Neuron (in vitro differentiated cells): ENCODE measurements at regions not wholly inside any gene's neighbourhood (a gene's known extent, or its start where the extent isn't known, plus 50 kb on each side); places are given as distances from the start of the nearest gene placed in this dataset.
"Not testable (repeated sequence)": the region's sequence is repeated elsewhere in the genome, so short reads cannot be mapped to it uniquely, and the experiment has no call there.

Experiments used
- H2AFZ ChIP-seq: one replicate; pipeline ENCODE4 v1.6.1; 2013; ENCODE audit warnings: low read depth, mild to moderate bottlenecking, inconsistent platforms, low read length, moderate library complexity
- H3K27me3 ChIP-seq: one replicate; pipeline ENCODE4 v1.6.1; 2013; ENCODE audit warnings: low read length; ENCODE audit not compliant: insufficient read depth
- H3K36me3 ChIP-seq: one replicate; pipeline ENCODE4 v1.6.1; 2013; ENCODE audit warnings: low read length; ENCODE audit not compliant: insufficient read depth
- H3K4me1 ChIP-seq: one replicate; pipeline ENCODE4 v1.6.1; 2013; ENCODE audit warnings: low read length; ENCODE audit not compliant: insufficient read depth
- H3K4me3 ChIP-seq: 2 replicates; pipeline ENCODE4 v1.5.1; 2013; ENCODE audit warnings: mild to moderate bottlenecking, low read length, moderate library complexity
- H3K9me3 ChIP-seq: one replicate; pipeline ENCODE4 v1.6.1; 2013; ENCODE audit warnings: low read length

DNA sequence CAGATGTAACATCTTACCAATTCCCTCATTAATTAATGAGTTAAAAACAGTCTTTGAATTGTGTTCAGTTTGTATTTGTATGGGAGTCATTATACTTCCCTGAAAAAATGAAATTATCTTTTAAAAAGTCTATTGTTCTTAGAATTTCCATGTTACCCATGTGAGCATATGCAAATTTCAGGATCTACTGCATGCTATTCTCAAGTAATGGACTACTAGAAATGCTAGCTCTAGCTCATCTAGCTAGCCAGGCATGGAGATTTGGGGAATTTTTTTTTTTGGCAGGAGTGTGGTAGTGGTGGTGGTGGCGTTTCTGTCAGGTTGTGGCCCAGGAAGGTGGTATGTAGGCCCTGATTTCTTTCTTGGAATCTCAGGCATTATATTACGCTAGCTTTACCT lies 218.4 kb downstream of the AEBP2 start:
- peaks cover 11% of the 10 kb centered on the region for H3K4me1 ChIP-seq
- H3K36me3 ChIP-seq = no peaks in the 10 kb centered on the region
- H3K9me3 ChIP-seq = peaks cover 4% of the 10 kb centered on the region
- no peaks in the 10 kb centered on the region for H3K27me3 ChIP-seq
- H3K4me3 ChIP-seq = no peak overlapping the region
- H2AFZ ChIP-seq = no peak overlapping the region

DNA sequence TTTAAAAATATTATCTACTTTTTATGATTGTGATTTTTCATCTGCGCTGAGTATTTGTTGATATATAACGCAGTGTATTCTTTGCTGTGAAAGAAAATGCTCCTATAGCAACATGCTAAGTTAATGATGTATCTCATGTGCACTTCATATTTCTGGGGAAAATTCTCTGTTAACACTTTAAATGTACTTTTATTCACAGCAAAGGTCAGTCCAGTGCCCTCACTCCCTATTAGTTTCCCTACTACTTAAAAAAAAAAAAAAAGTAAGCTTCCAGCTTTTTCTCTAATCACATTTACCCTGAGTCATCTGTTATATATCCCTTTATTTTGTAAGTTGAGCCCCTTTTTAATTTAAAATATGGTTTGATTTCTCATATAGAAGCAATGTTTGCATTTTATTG lies 219.8 kb downstream of the AEBP2 start:
- peaks cover 12% of the 10 kb centered on the region for H3K4me1 ChIP-seq
- no peak overlapping the region for H2AFZ ChIP-seq
- H3K4me3 ChIP-seq = no peak overlapping the region
- H3K9me3 ChIP-seq = peaks cover 4% of the 10 kb centered on the region
- no peaks in the 10 kb centered on the region for H3K27me3 ChIP-seq
- H3K36me3 ChIP-seq = no peaks in the 10 kb centered on the region

DNA sequence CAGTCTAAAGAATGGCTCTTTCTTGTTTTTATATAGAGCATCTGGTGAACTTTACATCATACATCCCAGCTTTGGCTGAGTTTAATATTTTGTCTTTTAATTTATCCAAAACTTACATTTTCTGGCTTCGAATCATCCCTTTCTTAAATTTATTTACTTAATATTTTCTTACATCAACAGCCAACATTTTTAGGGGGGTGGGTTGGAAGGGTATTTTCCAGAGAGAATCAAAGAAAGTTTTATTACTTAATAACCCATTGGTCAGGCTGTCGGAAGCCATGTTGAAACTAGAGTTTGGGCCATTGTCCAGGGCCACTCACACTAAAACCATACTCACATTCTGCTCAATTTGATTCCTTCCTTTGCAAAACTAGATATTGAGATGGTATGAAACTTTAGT lies 220.2 kb downstream of the AEBP2 start:
- Histone ChIP-seq H3K27me3 (no peaks in the 10 kb centered on the region), H3K4me1 (peaks cover 12% of the 10 kb centered on the region), H2AFZ (no peak overlapping the region), H3K36me3 (no peaks in the 10 kb centered on the region), H3K9me3 (peaks cover 4% of the 10 kb centered on the region), H3K4me3 (no peak overlapping the region)

DNA sequence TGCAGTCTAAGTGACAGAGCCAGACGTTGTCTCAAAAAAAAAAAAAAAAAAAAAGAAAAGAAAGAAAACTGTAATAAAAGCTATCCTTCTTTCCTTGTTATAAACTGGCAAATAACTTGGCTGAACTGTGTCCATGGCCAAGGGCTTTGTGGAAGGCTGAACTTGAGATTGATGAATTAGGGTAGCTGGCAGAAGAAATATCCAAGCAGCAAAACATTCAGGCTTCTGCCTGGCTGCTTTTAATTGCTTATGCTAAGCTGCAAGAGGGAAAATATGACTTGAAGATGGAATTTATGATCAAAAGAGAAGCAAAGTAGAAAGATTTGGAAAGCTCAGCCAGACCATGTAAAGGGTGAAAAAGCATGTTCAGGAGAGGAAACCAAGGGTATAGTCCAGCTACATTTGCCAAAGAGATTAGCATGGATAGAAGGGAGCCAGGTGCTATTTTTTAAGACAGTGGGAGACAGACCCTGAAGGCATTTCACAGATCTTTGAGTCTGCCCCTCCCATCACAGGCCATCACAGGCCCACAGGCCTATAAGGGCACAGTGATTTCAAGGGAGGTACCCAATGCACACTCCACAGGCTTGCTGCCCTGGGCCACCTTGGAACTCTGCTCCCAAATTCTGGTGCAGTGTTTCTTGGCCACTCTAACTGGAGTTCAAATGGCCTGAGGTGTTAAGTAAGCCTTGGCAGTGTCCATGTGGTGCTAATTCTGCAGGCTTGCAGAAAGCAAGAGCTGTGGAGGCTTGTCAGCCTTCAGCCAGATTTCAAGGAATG lies 226.0 kb downstream of the AEBP2 start:
- Histone ChIP-seq H3K4me3 (no peak overlapping the region), H3K4me1 (peaks cover 12% of the 10 kb centered on the region), H3K27me3 (no peaks in the 10 kb centered on the region), H2AFZ (no peak overlapping the region), H3K36me3 (no peaks in the 10 kb centered on the region), H3K9me3 (no peaks in the 10 kb centered on the region)

DNA sequence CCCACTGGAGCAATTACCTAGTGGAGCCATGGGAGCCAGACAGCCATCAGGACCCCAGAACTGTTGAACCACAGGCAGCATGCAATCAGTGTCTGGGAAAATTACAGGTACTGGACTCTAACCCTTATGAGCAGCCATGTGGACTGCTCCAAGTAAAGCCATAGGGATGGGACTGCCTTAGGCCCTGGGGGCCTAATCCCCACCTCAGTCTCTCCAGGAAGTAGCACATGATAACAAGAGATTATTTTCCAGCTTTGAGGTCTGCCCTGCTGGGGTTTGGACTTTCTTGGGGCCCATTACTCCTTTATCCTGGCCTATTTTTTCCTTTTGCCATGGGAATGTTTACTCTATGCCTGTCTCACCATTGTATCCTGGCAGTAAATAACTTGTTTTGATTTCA lies 226.8 kb downstream of the AEBP2 start:
- no peaks in the 10 kb centered on the region for H3K27me3 ChIP-seq
- H3K4me3 ChIP-seq = no peak overlapping the region
- H3K4me1 ChIP-seq = peaks cover 12% of the 10 kb centered on the region
- H2AFZ ChIP-seq = no peak overlapping the region
- H3K9me3 ChIP-seq = no peaks in the 10 kb centered on the region
- no peaks in the 10 kb centered on the region for H3K36me3 ChIP-seq

DNA sequence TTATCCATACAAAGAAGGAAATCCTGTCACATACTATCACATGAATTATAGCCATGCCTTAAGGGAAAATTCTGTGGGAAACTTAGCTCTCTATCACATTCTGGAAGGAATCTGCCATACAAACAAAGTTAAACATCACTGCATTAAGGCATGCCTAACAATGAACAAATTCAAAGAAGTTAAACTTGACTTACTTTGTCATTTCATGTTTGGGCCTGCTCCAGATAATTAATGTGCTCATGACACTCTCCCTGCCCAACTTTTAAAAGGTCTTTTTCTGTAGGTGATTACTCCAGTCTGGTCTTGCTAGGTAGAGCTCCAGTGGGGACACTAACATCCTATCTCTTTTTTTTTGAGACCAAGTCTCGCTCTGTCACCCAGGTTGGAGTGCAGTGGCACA lies 230.5 kb downstream of the AEBP2 start:
- H2AFZ ChIP-seq = no peak overlapping the region
- no peaks in the 10 kb centered on the region for H3K27me3 ChIP-seq
- no peaks in the 10 kb centered on the region for H3K36me3 ChIP-seq
- H3K4me3 ChIP-seq = no peak overlapping the region
- H3K4me1 ChIP-seq = no peaks in the 10 kb centered on the region
- H3K9me3 ChIP-seq = no peaks in the 10 kb centered on the region

DNA sequence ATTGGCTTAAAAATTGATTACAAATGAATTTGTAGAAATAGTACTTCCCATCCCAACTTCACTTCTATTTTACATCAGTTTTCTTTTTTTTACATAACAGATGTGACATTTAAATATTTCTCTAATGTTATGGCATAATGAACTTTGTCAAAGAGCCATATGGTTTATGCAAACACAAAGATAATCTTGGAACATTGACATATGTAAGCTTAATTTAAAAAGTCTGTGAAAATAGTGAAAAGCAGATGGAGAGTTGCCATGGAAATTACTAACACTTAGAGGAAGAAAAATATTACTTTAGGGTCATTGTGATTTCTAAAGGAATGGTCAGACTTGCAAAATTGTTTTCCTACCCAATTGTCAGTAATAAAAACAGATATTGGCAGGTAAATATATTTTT lies 232.4 kb downstream of the AEBP2 start:
- no peaks in the 10 kb centered on the region for H3K9me3 ChIP-seq
- no peaks in the 10 kb centered on the region for H3K27me3 ChIP-seq
- H3K36me3 ChIP-seq = no peaks in the 10 kb centered on the region
- H3K4me1 ChIP-seq = no peaks in the 10 kb centered on the region
- no peak overlapping the region for H3K4me3 ChIP-seq
- H2AFZ ChIP-seq = no peak overlapping the region

DNA sequence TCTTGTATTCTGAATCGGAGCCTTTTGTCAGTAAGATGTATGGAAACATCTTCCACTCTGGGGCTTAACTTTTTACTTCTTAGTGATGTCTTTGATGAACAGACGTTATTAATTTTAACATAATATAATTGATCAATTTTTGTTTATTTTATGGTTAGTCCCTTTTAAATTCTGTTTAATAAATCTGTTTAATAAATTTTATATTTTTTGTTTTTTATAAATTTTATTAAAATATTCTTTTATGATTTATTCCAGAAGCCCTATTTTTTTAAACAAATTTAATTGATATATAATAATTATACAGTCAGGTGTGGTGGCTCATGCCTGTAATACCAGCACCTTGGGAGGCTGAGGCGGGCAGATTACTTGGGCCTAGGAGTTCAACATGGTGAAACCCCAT lies 235.1 kb downstream of the AEBP2 start:
- H3K4me1 ChIP-seq = no peaks in the 10 kb centered on the region
- no peak overlapping the region for H3K4me3 ChIP-seq
- H3K9me3 ChIP-seq = no peaks in the 10 kb centered on the region
- H3K36me3 ChIP-seq = no peaks in the 10 kb centered on the region
- no peaks in the 10 kb centered on the region for H3K27me3 ChIP-seq
- H2AFZ ChIP-seq = no peak overlapping the region

DNA sequence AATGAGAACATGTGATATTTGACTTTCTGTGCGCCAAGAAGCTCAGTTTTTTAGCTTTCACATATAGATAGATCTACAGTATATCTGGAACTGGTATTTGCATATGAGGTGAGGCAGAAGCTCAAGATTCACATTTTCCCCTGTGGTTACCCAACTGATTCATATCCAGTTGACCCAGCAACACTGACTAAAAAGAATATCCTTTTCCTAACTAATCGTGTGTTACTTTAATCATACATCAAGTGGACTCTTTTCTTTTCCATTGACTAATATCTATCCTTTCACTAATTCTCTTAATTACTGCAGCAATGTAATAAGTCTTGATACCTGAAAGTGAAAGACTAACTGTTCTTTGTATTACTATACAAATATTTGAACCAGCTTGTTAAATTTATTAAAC lies 236.1 kb downstream of the AEBP2 start:
- H3K4me3 ChIP-seq = no peak overlapping the region
- no peaks in the 10 kb centered on the region for H3K9me3 ChIP-seq
- no peak overlapping the region for H2AFZ ChIP-seq
- H3K4me1 ChIP-seq = no peaks in the 10 kb centered on the region
- H3K36me3 ChIP-seq = no peaks in the 10 kb centered on the region
- H3K27me3 ChIP-seq = no peaks in the 10 kb centered on the region

DNA sequence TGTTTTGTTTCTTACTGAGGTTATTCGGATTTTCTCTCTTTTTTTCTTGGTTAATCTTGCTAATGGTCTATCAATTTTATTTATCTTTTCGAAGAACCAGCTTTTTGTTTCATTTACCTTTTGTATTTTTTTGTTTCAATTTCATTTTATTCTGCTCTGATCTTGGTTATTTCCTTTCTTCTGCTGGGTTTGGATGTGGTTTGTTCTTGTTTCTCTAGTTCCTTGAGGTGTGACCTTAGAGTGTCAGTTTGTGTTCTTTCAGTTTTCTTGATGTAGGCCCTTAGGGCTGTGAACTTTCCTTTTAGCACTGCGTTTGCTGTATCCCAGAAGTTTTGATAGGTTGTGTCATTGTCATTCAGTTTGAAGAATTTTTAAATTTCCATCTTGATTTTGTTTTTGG lies 239.2 kb downstream of the AEBP2 start:
- H3K9me3 ChIP-seq, H3K4me1 ChIP-seq, H3K36me3 ChIP-seq, H2AFZ ChIP-seq, H3K4me3 ChIP-seq, H3K27me3 ChIP-seq: not testable (repeated sequence)

DNA sequence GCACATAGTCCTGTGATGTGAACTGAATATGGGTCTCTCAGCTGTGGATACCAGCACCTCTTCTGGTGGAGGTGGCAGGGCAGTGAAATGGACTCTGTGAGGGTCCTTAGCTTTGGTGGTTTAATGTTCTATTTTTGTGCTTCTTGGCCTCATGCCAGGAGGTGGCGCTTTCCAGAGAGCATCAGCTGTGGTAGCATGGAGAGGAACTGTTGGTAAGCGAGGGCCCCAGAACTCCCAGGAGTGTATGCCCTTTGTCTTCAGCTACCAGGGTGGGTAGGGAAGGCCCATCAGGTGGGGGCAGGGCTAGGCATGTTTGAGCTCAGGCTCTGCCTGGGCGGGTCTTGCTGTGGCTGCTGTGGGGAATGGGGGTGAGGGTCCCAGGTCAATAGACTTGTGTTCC lies 241.7 kb downstream of the AEBP2 start:
- no peaks in the 10 kb centered on the region for H3K9me3 ChIP-seq
- no peaks in the 10 kb centered on the region for H3K36me3 ChIP-seq
- no peaks in the 10 kb centered on the region for H3K4me1 ChIP-seq
- no peak overlapping the region for H3K4me3 ChIP-seq
- H3K27me3 ChIP-seq = no peaks in the 10 kb centered on the region
- H2AFZ ChIP-seq = no peak overlapping the region

DNA sequence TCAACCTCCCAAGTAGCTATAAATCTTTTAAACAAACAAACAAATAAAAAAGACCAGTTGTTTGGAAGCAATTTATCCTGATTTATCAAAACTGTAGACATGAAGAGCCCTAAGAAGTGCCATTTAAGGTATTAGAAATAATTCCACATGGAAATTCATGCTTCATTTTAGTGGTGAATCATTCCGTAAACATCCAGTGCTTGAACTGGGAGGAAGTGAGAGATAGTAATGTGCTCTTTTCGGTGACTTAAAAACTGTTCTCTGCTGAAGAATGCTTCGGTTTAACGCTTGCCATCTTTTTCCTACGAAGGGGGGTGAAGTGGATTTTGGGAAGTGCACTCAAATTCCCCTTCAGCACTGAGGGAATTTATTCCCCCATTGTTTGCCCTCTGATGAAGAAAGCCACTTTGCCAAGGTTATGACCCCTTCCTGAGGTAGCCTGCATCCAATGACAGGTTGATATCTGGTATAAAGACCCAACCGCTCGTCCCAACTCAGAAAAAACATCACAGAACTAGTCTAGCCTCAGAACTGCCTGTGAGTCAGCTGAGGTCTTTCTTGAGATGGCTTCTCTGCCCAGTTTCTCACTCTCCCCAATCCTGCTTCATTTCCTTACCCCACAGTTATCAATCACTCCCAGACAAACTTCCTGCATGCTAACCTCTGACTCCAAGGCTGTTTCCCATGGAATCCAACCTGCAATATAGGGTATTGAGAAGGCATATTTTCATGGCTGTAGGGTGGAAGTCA lies 244.1 kb downstream of the AEBP2 start:
- Histone ChIP-seq H3K4me1 (no peaks in the 10 kb centered on the region), H2AFZ (no peak overlapping the region), H3K36me3 (no peaks in the 10 kb centered on the region), H3K27me3 (no peaks in the 10 kb centered on the region), H3K4me3 (no peak overlapping the region), H3K9me3 (no peaks in the 10 kb centered on the region)

DNA sequence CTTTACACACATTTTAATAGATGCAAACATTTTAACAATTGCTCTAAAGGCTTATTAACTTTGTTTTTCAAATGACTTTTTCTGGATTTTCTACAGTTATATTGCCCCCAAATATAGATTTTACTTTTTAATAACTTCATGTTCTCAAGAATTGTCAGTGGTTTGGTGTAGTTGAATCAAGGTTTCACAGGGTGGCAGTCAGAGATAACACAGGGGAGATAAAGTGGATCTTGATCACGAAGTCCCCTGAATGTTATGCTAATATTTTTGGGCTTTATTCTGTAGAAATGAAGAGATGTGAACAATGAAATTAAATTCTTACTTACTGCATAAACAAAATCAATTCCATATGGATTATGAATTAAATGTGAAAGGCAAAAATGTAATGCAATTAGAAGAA lies 248.1 kb downstream of the AEBP2 start:
- Histone ChIP-seq H3K36me3 (no peaks in the 10 kb centered on the region), H3K4me1 (no peaks in the 10 kb centered on the region), H3K4me3 (no peak overlapping the region), H3K27me3 (no peaks in the 10 kb centered on the region), H2AFZ (no peak overlapping the region), H3K9me3 (no peaks in the 10 kb centered on the region)

DNA sequence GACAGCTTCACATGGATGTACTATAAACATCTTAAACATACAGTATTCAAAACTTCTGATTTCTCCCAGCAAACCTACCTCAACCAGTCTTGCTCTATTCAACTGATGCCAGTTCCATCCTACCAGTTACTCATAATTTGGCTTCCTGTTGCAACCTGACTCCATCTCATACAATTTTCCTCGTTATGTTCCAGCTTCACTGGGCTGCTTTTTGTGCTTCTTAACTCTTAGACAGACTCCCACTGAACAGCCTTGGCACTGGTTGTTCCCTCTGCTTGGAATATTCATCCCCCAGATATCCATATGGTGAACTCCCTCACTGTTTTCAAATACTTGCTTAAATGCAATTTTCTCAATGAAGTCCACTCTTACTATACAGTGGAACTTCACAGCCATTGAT lies 249.2 kb downstream of the AEBP2 start:
- H3K4me1 ChIP-seq = no peaks in the 10 kb centered on the region
- H3K36me3 ChIP-seq = no peaks in the 10 kb centered on the region
- no peaks in the 10 kb centered on the region for H3K9me3 ChIP-seq
- H3K4me3 ChIP-seq = no peak overlapping the region
- no peak overlapping the region for H2AFZ ChIP-seq
- no peaks in the 10 kb centered on the region for H3K27me3 ChIP-seq
